ENCODE measurements at regions not wholly inside any gene's neighbourhood (a gene's known extent, or its start where the extent isn't known, plus 50 kb on each side); places are given as distances from the start of the nearest gene placed in this dataset.

- TF ChIP-seq, protein P1, sequence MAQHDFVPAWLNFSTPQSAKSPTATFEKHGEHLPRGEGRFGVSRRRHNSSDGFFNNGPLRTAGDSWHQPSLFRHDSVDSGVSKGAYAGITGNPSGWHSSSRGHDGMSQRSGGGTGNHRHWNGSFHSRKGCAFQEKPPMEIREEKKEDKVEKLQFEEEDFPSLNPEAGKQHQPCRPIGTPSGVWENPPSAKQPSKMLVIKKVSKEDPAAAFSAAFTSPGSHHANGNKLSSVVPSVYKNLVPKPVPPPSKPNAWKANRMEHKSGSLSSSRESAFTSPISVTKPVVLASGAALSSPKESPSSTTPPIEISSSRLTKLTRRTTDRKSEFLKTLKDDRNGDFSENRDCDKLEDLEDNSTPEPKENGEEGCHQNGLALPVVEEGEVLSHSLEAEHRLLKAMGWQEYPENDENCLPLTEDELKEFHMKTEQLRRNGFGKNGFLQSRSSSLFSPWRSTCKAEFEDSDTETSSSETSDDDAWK (CRISPR knock-in tag; IDR thresholded peaks at IDR 0.05): no peak
- TF ChIP-seq NR2F1 (CRISPR knock-in tag; IDR thresholded peaks at IDR 0.05) (no peak), LRRFIP1 (CRISPR knock-in tag; conservative IDR thresholded peaks at IDR 0.05) (no peak), ZBTB44 (CRISPR knock-in tag; IDR thresholded peaks at IDR 0.05) (no peak), MZF1 (CRISPR knock-in tag; IDR thresholded peaks at IDR 0.05; ENCODE audit: borderline replicate concordance) (no peak), ZNF180 (CRISPR knock-in tag; IDR thresholded peaks at IDR 0.05; ENCODE audit: borderline replicate concordance, low read depth) (no peak), ZNF749 (CRISPR knock-in tag; IDR thresholded peaks at IDR 0.05; ENCODE audit: borderline replicate concordance) (no peak), ZNF724P (CRISPR knock-in tag; IDR thresholded peaks at IDR 0.05; ENCODE audit: borderline replicate concordance) (no peak), ZNF296 (CRISPR knock-in tag; conservative IDR thresholded peaks at IDR 0.05) (0 out of 2 replicates have a peak, but pooled peaks have one; percentile 33), FOSL2 (CRISPR knock-in tag; IDR thresholded peaks at IDR 0.05) (peak; percentile 66; the same call in 1 of the 2 replicates), TEAD2 (CRISPR knock-in tag; IDR thresholded peaks at IDR 0.05) (no peak)
- TF ChIP-seq, protein P2, sequence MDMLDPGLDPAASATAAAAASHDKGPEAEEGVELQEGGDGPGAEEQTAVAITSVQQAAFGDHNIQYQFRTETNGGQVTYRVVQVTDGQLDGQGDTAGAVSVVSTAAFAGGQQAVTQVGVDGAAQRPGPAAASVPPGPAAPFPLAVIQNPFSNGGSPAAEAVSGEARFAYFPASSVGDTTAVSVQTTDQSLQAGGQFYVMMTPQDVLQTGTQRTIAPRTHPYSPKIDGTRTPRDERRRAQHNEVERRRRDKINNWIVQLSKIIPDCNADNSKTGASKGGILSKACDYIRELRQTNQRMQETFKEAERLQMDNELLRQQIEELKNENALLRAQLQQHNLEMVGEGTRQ (IDR thresholded peaks at IDR 0.05; ENCODE audit: low read depth, low read length): no peak
- TF ChIP-seq, protein P2 (CRISPR knock-in tag; IDR thresholded peaks at IDR 0.05; ENCODE audit: borderline replicate concordance): no peak
- TF ChIP-seq, protein P3, sequence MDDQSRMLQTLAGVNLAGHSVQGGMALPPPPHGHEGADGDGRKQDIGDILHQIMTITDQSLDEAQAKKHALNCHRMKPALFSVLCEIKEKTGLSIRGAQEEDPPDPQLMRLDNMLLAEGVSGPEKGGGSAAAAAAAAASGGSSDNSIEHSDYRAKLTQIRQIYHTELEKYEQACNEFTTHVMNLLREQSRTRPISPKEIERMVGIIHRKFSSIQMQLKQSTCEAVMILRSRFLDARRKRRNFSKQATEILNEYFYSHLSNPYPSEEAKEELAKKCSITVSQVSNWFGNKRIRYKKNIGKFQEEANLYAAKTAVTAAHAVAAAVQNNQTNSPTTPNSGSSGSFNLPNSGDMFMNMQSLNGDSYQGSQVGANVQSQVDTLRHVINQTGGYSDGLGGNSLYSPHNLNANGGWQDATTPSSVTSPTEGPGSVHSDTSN (CRISPR knock-in tag; IDR thresholded peaks at IDR 0.05; ENCODE audit: borderline replicate concordance): no peak
- TF ChIP-seq, protein P4, sequence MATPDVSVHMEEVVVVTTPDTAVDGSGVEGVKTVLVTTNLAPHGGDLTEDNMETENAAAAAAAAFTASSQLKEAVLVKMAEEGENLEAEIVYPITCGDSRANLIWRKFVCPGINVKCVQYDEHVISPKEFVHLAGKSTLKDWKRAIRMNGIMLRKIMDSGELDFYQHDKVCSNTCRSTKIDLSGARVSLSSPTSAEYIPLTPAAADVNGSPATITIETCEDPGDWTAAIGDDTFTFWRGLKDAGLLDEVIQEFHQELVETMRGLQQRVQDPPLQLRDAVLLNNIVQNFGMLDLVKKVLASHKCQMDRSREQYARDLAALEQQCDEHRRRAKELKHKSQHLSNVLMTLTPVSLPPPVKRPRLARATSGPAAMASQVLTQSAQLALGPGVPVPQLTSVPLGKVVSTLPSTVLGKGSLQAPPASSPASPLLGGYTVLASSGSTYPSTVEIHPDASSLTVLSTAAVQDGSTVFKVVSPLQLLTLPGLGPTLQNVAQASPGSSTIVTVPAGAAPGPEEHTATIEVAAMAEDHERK (CRISPR knock-in tag; IDR thresholded peaks at IDR 0.05; ENCODE audit: low read depth): no peak
Observed at GRCh38 chr1:43035821-43036741, 77.4 kb upstream of the SLC2A1 start (continued).

All from HepG2 (cell line).